ENCODE measurements at regions not wholly inside any gene's neighbourhood (a gene's known extent, or its start where the extent isn't known, plus 50 kb on each side); places are given as distances from the start of the nearest gene placed in this dataset.

DNA sequence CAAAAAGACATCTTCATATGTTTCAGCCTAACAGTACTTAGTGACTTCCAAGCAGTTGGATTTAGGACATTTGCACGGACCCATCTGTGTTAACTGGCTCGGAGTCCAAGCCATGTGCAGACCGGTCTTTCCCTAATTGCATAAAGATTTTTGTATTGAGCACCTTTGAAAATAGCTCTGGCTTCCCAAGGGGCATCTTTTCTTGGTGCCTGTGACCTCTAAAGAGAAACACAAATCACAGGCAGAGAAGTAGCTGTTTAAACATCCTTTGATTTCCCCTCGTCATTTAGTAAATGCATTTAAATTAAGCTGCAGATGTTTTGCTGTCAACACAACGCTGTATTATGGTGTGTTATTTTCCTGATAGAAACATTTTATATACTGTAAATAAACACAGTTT is 288.2 kb upstream of the SALL1 start:
- CTCF ChIA-PET (ENCODE audit: partially characterized antibody), result no interaction called here
- no peak for DNase-seq
- no peak overlapping the region for H3K27ac Mint-ChIP-seq
- Histone ChIP-seq H3K4me1 (ENCODE audit: insufficient read depth, low read length) (no peaks in the 10 kb centered on the region), H3K4me3 (ENCODE audit: low read length in 2 of 2) (no peak overlapping the region), H3K27me3 (ENCODE audit: insufficient read depth, low read length) (no peaks in the 10 kb centered on the region), H3K36me3 (ENCODE audit: insufficient read depth, low read length) (no peaks in the 10 kb centered on the region), H3K27ac (ENCODE audit: low read depth, low read length) (no peak overlapping the region), H3K9me3 (ENCODE audit: control insufficient read depth in 1 of 2, low read length in 2 of 2) (no peaks in the 10 kb centered on the region)
- H3K36me3 Mint-ChIP-seq, result no peaks in the 10 kb centered on the region
- H3K4me3 Mint-ChIP-seq, result no peak overlapping the region
- H3K4me1 Mint-ChIP-seq, result peaks cover 0 to 4% (median 0%) of the 10 kb centered on the region in 4 donors
- peaks cover 0 to 9% (median 5%) of the 10 kb centered on the region in 8 donors for H3K9me3 Mint-ChIP-seq
- no peaks in the 10 kb centered on the region for H3K27me3 Mint-ChIP-seq
- intact Hi-C loops (cut with micrococcal nuclease), result no loop called here
- POLR2A ChIA-PET (ENCODE audit: partially characterized antibody), result no interaction called here

DNA sequence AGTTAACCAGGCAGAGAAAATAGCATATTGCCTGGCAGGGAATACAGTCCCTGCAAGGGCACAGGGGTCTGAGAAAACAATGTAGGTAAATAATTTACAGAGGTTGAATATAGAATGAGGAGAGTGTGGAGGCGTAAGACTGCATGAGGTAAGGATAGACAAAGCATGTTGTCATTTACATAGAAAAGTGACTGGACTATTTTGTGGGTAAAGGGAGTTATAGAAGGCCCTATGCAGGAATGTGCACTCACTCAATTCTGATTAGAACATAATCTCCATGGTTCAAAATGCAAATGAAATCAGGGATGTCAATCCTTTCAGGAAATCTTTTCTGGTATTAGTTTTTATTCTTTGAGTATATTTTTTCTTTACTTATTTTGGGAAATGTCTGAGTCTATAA is 285.7 kb upstream of the SALL1 start:
- H3K4me1 Mint-ChIP-seq, result peaks cover 0 to 4% (median 0%) of the 10 kb centered on the region in 4 donors
- H3K27me3 Mint-ChIP-seq, result peaks cover 0 to 2% of the 10 kb centered on the region in 2 donors
- intact Hi-C loops (cut with micrococcal nuclease), result no loop called here
- H3K36me3 Mint-ChIP-seq, result no peaks in the 10 kb centered on the region
- POLR2A ChIA-PET (ENCODE audit: partially characterized antibody), result no interaction called here
- H3K4me1 ChIP-seq (ENCODE audit: insufficient read depth, low read length), result no peaks in the 10 kb centered on the region
- H3K27me3 ChIP-seq (ENCODE audit: insufficient read depth, low read length), result no peaks in the 10 kb centered on the region
- CTCF ChIA-PET (ENCODE audit: partially characterized antibody), result no interaction called here
- H3K27ac Mint-ChIP-seq, result no peak overlapping the region
- H3K9me3 ChIP-seq (ENCODE audit: control insufficient read depth in 1 of 2, low read length in 2 of 2), result no peaks in the 10 kb centered on the region
- H3K4me3 Mint-ChIP-seq, result no peak overlapping the region
- H3K27ac ChIP-seq (ENCODE audit: low read depth, low read length), result no peak overlapping the region
- no peak for DNase-seq
- H3K36me3 ChIP-seq (ENCODE audit: insufficient read depth, low read length), result no peaks in the 10 kb centered on the region
- H3K4me3 ChIP-seq (ENCODE audit: low read length in 2 of 2), result no peak overlapping the region
- H3K9me3 Mint-ChIP-seq, result peaks cover 0 to 12% (median 6%) of the 10 kb centered on the region in 8 donors

DNA sequence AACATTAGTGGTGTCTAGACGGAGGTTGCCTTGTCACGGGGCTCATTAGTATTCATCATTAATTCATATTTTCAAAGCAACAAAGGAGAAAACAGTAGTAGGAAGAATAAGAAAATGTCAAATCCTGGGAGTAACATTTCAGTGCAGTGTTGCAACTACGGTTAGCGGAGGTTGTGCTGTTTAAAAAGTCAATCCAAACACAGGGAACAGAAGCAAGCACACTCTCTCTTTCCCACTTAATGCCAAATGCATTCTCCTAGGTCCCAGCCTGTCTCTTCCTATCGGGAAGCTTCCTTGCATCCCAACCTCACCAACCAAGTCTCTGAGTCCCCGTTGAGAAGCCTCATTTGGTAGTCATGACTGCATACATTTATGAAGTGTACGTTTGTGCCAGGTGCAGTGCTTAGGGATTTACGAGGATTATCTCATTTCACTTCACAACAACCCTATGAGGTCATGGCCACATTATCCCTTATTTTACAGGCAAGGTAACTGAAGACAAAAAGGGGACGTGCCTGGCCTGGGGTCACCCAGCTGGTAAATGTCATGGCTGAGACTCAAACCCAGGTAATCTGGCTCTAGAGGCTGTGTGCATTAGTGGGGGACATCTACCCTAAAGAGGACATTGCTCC is 283.6 kb upstream of the SALL1 start:
- intact Hi-C loops (cut with micrococcal nuclease), result no loop called here
- H3K27ac ChIP-seq (ENCODE audit: low read depth, low read length), result no peak overlapping the region
- Mint-ChIP-seq H3K27me3 (peaks cover 0 to 2% of the 10 kb centered on the region in 2 donors), H3K4me1 (no peaks in the 10 kb centered on the region), H3K9me3 (peaks cover 0 to 24% (median 6%) of the 10 kb centered on the region in 8 donors), H3K36me3 (no peaks in the 10 kb centered on the region), H3K4me3 (no peak overlapping the region), H3K27ac (no peak overlapping the region)
- DNase-seq, result no peak
- no peaks in the 10 kb centered on the region for H3K27me3 ChIP-seq (ENCODE audit: insufficient read depth, low read length)
- H3K4me1 ChIP-seq (ENCODE audit: insufficient read depth, low read length), result no peaks in the 10 kb centered on the region
- no peaks in the 10 kb centered on the region for H3K36me3 ChIP-seq (ENCODE audit: insufficient read depth, low read length)
- no peaks in the 10 kb centered on the region for H3K9me3 ChIP-seq (ENCODE audit: control insufficient read depth in 1 of 2, low read length in 2 of 2)
- H3K4me3 ChIP-seq (ENCODE audit: low read length in 2 of 2), result no peak overlapping the region
- ChIA-PET CTCF (ENCODE audit: partially characterized antibody) (no interaction called here), POLR2A (ENCODE audit: partially characterized antibody) (no interaction called here)

DNA sequence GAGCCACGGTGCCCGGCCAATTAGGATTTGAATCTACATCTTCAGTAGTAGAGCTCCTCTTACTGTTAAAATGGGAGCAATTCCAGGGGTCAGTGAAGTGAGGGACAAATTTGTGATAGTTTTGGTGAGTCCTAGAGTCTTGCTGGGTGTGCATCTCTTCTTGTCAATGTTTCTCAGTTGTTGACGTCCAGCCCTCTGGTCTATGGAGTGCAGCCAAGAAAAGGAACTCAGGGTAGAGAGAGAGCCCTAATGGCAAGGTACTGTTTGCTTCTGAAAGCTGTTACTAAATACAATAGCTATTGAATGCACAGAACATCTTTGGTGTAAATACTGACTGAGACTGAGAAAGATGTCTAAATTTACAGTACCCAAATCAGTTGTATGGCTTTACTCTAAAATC is 282.5 kb upstream of the SALL1 start:
- DNase-seq, result no peak
- CTCF ChIA-PET (ENCODE audit: partially characterized antibody), result no interaction called here
- H3K27ac Mint-ChIP-seq, result no peak overlapping the region
- no peaks in the 10 kb centered on the region for H3K27me3 ChIP-seq (ENCODE audit: insufficient read depth, low read length)
- no peaks in the 10 kb centered on the region for H3K36me3 ChIP-seq (ENCODE audit: insufficient read depth, low read length)
- H3K4me1 ChIP-seq (ENCODE audit: insufficient read depth, low read length), result no peaks in the 10 kb centered on the region
- no peaks in the 10 kb centered on the region for H3K36me3 Mint-ChIP-seq
- POLR2A ChIA-PET (ENCODE audit: partially characterized antibody), result no interaction called here
- no peaks in the 10 kb centered on the region for H3K9me3 ChIP-seq (ENCODE audit: control insufficient read depth in 1 of 2, low read length in 2 of 2)
- no peak overlapping the region for H3K27ac ChIP-seq (ENCODE audit: low read depth, low read length)
- intact Hi-C loops (cut with micrococcal nuclease), result no loop called here
- no peak overlapping the region for H3K4me3 ChIP-seq (ENCODE audit: low read length in 2 of 2)
- peaks cover 2 to 27% (median 9%) of the 10 kb centered on the region in 8 donors for H3K9me3 Mint-ChIP-seq
- H3K27me3 Mint-ChIP-seq, result peaks cover 0 to 2% of the 10 kb centered on the region in 2 donors
- H3K4me3 Mint-ChIP-seq, result no peak overlapping the region
- no peaks in the 10 kb centered on the region for H3K4me1 Mint-ChIP-seq

DNA sequence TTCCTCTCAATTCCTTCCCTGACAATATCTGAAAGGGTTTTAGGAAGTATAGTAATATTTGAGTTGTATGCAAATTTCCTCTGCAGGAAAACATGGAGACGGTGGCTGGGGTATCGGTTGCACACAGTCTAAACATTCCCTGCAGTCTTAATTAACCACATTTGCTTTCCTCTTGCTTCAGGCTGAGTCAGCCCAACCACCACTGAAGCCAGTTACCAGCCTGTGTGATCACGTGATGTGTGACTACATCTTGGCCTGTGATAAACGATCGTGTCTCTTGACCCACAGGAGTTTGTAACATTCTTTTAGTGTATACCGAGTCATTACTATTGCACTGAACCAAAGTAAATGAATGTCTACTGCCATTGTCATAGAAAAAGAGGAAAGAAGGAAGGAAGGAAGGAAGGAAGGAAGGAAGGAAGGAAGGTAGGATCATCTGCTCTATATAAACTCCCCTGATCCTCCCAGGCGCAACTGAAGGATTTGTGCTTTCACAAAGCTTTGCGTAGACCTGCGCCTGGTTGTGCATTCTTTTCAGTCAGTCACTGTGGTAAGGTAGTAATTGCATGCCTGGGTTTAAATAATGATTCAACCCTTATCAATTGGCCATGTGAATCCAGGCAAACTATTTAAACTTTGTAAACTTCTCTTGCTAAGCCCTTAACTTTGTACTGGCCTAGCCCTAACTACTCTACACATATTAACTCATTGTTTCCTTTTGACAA is 280.6 kb upstream of the SALL1 start:
- H3K4me3 Mint-ChIP-seq, result no peak overlapping the region

DNA sequence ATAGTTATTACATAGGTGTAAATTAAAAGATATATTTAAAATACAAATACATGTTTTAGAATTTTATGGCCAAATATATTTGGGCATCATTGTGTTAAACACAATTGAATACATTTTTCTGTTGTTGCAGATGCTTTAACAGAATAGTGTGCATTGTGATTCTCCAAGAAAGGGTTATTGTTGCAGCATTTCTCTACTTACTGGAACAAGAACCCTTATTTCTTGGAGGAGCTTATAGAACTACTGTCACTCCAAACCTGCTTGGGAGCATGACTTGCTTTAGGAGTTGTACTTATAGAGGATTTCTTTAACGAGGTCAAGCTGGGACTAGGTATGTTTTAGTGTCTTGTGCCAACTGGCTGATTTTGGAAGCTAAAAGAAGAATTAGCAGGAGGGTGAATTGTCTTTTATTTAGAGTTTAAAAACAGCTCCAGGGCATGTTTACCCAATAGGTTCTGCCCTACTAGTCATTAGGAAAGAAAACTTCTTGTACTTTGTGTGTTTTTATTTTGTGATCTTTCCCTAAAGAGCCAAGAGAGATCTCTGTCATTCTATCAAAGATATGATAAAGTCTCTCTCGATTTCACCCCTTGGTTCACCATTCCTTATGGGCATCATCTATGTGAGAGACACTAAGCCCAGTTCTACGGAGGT is 279.8 kb upstream of the SALL1 start:
- intact Hi-C loops (cut with micrococcal nuclease), result no loop called here

More for the DNA sequence above, 280.6 kb upstream of the SALL1 start:
- Histone ChIP-seq H3K4me3 (ENCODE audit: low read length in 2 of 2) (no peak overlapping the region), H3K9me3 (ENCODE audit: control insufficient read depth in 1 of 2, low read length in 2 of 2) (no peaks in the 10 kb centered on the region), H3K27ac (ENCODE audit: low read depth, low read length) (no peak overlapping the region), H3K36me3 (ENCODE audit: insufficient read depth, low read length) (no peaks in the 10 kb centered on the region), H3K4me1 (ENCODE audit: insufficient read depth, low read length) (no peaks in the 10 kb centered on the region), H3K27me3 (ENCODE audit: insufficient read depth, low read length) (no peaks in the 10 kb centered on the region)
- Mint-ChIP-seq H3K4me1 (no peaks in the 10 kb centered on the region), H3K36me3 (no peaks in the 10 kb centered on the region), H3K27me3 (peaks cover 0 to 2% of the 10 kb centered on the region in 2 donors), H3K9me3 (peaks cover 4 to 32% (median 10%) of the 10 kb centered on the region in 8 donors), H3K27ac (no peak overlapping the region)
- DNase-seq, result no peak
- ChIA-PET POLR2A (ENCODE audit: partially characterized antibody) (no interaction called here), CTCF (ENCODE audit: partially characterized antibody) (no interaction called here)
- intact Hi-C loops (cut with micrococcal nuclease), result no loop called here

DNA sequence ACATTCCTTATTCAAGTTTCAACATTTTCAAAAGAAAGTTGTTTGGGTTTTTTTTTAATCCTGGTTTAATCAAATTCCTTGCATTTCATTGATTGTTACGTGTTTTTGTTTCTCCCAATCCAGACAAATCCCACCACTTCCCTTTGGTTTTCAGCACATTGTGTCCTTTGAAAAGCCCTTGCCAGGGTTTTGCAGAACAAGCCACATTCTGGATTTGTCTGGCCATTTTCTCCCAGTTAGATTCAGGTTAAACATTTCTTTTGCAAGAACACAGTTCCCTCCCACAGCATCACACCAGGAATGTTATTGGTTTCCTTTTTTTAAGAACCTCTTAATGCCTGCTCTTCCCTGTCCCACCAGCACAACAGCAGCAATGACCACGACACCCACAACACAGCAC is 278.0 kb upstream of the SALL1 start:
- no peak overlapping the region for H3K4me3 Mint-ChIP-seq
- no peaks in the 10 kb centered on the region for H3K36me3 Mint-ChIP-seq
- no peaks in the 10 kb centered on the region for H3K4me1 ChIP-seq (ENCODE audit: insufficient read depth, low read length)
- H3K36me3 ChIP-seq (ENCODE audit: insufficient read depth, low read length), result no peaks in the 10 kb centered on the region
- no peak for DNase-seq
- ChIA-PET POLR2A (ENCODE audit: partially characterized antibody) (no interaction called here), CTCF (ENCODE audit: partially characterized antibody) (no interaction called here)
- no peak overlapping the region for H3K4me3 ChIP-seq (ENCODE audit: low read length in 2 of 2)
- no peaks in the 10 kb centered on the region for H3K27me3 ChIP-seq (ENCODE audit: insufficient read depth, low read length)
- H3K27ac ChIP-seq (ENCODE audit: low read depth, low read length), result no peak overlapping the region
- no peaks in the 10 kb centered on the region for H3K4me1 Mint-ChIP-seq
- H3K9me3 Mint-ChIP-seq, result peaks cover 2 to 33% (median 10%) of the 10 kb centered on the region in 8 donors
- intact Hi-C loops (cut with micrococcal nuclease), result no loop called here
- no peak overlapping the region for H3K27ac Mint-ChIP-seq
- H3K27me3 Mint-ChIP-seq, result peaks cover 0 to 2% of the 10 kb centered on the region in 2 donors
- H3K9me3 ChIP-seq (ENCODE audit: control insufficient read depth in 1 of 2, low read length in 2 of 2), result no peaks in the 10 kb centered on the region

More for the DNA sequence above, 279.8 kb upstream of the SALL1 start:
- Histone ChIP-seq H3K27ac (ENCODE audit: low read depth, low read length) (no peak overlapping the region), H3K4me1 (ENCODE audit: insufficient read depth, low read length) (no peaks in the 10 kb centered on the region), H3K9me3 (ENCODE audit: control insufficient read depth in 1 of 2, low read length in 2 of 2) (no peaks in the 10 kb centered on the region), H3K27me3 (ENCODE audit: insufficient read depth, low read length) (no peaks in the 10 kb centered on the region), H3K36me3 (ENCODE audit: insufficient read depth, low read length) (no peaks in the 10 kb centered on the region), H3K4me3 (ENCODE audit: low read length in 2 of 2) (no peak overlapping the region)
- ChIA-PET CTCF (ENCODE audit: partially characterized antibody) (no interaction called here), POLR2A (ENCODE audit: partially characterized antibody) (no interaction called here)
- Mint-ChIP-seq H3K27ac (no peak overlapping the region), H3K4me1 (no peaks in the 10 kb centered on the region), H3K9me3 (peaks cover 4 to 32% (median 10%) of the 10 kb centered on the region in 8 donors), H3K4me3 (no peak overlapping the region), H3K36me3 (no peaks in the 10 kb centered on the region), H3K27me3 (peaks cover 0 to 2% of the 10 kb centered on the region in 2 donors)
- no peak for DNase-seq

Measured in CD4-positive, alpha-beta memory T cell (primary cell).